HG03159 (cell line): ENCODE measurements at regions not wholly inside any gene's neighbourhood (a gene's known extent, or its start where the extent isn't known, plus 50 kb on each side); places are given as distances from the start of the nearest gene placed in this dataset.
"Not testable (repeated sequence)": the region's sequence is repeated elsewhere in the genome, so short reads cannot be mapped to it uniquely, and the experiment has no call there.

Experiments
- ATAC-seq: cut with Tn5 transposase; IDR thresholded peaks from one replicate; pipeline ENCODE4 v1.9.1; 2021; ENCODE audit warnings: mild to moderate bottlenecking, moderate library complexity; ENCODE audit not compliant: unreplicated experiment

GRCh38 chr6:4359108-4359730 is 223.8 kb upstream of the ECI2 start:
- no peak for ATAC-seq

GRCh38 chr6:4358414-4359107 is 223.2 kb upstream of the ECI2 start:
- ATAC-seq = no peak

- ATAC-seq = not testable (repeated sequence)
Measured at GRCh38 chr6:4357660-4358152, 222.3 kb upstream of the ECI2 start.

DNA sequence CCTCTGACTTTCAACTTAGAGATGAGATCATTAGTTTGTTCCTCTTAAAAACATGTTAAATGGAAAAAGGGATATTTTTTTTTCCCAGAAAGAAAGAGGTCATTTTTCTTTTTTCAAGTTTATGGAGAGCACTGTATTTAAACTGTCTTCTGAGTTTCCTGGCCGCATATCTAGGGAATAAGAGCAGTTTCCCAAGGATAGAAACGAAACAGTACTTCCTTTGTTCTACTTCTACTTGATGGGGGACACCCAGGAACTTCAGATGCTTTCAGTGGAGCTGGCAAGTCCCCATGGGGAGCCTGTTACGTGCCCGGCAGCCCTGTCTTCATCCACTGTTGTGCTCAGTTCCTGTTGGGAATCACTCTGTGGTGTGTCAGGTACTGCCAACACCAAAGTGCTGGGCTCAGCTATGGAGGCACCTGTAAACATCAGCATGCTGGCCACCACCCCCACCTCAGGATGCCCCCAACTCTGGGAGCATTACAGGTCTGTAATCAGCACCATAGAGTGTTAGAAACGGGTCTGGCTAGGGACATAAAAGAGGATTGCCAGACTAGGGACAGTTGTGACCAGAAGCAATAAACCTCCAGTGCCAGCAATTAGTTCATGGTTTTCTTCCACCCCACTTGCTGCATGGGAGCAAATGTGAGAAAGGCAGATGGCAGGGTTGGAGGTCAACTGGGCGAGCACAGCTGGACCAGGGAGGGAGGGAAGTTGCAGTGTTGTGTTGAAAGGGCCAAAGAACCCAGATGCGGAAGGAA is 221.7 kb upstream of the ECI2 start:
- no peak for ATAC-seq

- no peak for ATAC-seq
Measured at GRCh38 chr6:4355241-4355640, 219.9 kb upstream of the ECI2 start.

- no peak for ATAC-seq
Measured at GRCh38 chr6:4354181-4354580, 218.8 kb upstream of the ECI2 start.

DNA sequence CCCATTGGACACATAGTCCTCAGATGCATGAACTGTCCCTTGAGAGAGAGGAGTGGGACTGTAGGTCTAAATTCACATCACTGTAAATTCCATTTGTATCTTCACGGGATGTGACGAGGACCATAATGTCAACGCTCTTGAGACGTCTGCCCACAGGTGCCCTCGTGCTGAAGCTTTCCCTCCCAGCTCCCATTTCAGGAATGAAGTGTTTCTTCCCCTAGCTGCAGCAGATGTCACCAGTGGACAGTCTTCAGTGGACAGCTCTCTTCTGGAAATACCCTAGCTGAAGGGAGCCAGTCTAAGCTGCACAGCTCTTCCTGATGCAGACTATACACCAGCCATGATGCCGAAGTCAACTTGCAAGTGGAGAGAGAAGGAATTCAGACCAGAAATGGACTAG is 217.4 kb upstream of the ECI2 start:
- no peak for ATAC-seq

- no peak for ATAC-seq
Measured at GRCh38 chr6:4352322-4352669, 216.9 kb upstream of the ECI2 start.

DNA sequence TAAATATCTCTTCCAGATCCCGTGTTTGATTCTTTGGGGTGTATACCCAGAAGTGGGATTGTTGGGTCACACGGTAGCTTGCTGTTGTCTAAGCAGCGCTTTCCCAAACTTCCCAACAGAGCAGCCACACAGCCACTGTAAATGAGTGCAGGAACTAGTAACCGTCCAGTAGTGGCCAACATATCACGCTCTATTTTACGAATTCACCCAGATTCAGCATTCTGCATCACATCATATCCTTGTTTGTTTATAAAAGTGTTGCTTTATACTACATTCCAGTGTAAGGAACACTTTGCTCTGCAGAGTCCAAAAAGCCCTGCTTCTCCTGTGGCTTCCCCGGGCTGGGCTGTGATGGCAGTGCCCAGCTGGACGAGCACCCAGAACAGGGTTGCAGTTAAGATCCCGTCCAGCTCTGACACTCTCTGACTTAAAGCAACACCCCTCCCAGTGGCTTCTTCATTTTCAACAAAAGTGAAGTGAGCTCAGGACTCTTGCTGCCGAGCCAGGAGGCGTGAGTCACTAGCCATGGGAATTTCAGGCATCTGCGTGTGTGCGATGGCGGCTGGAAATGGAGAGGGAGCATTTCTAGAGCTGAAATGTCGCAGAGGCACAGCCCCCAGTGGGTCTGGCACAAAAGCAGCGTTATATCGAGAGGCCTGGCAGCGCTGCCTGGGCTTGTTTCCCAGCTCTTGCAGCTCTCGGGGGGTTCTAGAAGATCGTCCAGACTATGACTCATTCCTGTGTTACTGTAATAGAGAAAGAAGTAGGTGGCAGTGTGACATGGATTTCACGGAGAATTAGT is 216.3 kb upstream of the ECI2 start:
- ATAC-seq = no peak

DNA sequence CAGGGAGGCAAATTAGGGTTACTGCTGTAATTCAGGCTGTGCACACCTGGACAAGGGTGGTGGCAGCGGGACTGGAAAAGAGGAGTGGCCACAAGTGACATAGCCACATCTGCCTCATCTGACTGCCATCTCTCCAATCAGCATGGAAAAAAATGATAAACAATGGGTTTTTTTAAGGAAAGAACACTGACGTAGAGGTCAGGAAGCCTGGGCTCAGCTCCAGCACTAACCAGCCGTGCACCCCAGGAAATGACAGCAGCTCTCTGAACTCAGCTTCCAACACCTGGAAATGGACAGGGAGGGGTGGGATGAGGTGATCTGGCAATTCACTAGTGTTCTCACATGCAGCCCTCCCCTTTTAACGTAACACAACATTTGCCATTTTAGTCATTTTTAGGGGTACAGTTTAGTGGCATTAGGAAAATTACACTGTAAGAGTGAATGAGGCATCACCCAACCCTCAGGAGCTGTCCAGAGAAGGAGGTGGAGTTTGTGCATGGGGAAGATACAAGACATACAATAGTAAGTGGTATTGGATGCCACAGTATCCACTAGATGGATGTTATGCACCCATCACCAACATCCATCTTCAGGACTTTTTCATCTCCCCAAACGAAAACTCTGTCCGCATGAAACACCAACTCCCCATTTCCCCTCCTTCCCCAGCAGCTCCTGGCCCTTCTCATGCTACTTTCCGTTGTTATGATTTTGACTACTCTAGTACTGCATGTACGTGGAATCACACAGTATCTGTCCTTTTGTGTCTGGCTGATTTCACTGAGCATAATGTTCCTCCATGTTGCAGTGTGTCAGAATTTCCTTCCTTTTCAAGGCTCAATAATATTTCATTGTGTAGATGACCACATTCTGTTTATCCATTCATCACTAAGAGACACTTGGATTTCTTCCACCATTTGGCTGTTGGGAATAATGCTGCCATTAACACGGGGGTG is 215.5 kb upstream of the ECI2 start:
- no peak for ATAC-seq

DNA sequence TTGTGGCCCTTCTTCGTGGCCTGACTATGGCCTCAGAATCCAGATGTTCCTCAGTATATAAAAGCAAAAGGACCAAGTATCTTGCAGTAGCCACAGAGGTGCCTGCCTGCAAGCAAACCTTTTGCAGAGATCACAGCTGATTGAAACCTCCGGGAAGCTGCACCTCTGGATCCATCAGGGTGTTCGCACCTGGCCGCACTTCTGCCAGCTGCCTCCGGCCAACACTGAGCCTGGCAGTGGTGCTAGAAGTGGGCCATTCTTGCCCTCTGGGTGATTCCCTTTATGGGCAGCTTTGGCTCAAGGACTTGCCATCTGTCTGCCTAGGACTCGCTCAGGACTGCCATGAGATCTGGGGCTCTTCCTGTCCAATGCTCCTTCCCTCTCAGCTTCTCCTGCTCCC is 214.6 kb upstream of the ECI2 start:
- no peak for ATAC-seq

GRCh38 chr6:4349323-4349722 is 213.9 kb upstream of the ECI2 start:
- ATAC-seq = no peak

DNA sequence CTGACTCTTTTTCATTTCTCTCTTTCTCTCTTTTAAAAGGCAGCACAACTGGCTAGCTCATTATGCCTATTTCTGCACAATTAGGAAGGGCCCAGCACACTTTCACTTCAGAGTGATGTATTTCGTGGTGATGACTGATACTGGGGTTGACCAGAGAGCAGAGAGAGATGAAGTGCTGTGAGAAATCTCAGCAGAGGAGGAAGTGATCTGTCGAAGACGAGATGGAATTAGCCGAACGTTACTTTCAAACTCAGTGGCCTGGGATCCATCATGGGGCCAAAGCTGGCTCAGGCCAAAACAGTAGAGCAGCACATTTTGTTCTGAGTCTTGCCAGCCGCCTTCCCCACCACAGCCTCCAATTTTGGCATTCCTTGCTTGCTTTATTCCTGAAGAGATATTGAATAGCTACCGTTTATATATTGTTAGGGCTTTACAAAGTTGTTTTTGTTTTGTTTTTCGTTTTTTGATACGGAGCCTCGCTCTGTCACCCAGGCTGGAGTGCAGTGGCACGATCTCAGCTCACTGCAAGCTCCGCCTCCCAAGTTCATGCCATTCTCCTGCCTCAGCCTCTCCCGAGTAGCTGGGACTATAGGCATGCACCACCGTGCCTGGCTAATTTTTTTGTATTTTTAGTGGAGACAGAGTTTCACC is 213.2 kb upstream of the ECI2 start:
- ATAC-seq = no peak

DNA sequence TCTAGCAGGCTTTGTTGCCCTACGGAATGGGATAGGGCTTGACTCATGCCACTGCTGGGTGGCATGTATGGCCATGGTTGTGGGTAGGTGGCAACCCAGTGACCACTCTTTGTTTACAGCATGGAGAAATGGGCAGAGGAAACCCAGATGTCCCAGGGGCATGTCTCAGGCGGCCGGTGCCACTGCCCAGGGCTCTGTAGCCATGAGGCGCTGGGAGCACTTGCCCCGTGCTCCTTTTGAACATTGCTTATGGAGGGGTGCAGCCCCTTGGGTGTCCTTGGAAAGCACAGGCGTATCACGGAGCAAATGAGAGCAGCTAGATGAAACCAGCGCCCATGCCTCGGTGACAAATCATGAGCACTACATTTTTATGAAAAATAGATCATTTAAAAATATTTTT is 212.5 kb upstream of the ECI2 start:
- no peak for ATAC-seq

DNA sequence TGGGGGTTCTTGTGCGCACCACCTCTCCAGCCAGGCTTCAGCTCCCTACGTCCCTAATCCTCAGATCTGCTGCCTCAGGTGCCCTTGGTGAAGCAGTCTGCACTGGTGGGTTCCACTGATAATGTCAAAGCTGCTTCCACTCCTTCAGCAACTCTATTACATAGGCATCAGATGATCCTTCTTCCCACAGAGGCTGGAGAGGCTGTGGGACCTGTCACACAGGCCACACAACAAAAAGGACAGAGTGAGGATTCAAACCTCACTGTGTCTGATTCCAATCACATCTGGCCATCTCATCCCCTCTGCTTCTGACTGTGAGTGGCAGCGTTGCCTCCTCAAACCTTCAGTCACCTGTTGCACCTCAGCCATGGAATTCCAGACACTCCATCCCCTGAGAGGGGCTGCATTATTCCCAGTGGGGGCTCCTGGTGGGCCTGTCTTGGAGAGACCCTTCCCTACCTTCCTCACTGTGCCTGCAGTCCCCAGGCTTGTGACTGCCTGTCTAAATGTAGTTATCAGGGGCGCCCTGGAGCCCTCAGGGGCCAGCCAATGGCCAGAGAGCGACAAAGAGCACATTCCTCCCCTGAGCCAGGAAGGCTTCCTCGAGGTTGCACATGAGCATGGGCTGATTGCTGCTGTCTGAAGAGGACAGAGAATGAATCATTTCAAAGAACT is 211.4 kb upstream of the ECI2 start:
- no peak for ATAC-seq

GRCh38 chr6:4345543-4345942 is 210.2 kb upstream of the ECI2 start:
- no peak for ATAC-seq

GRCh38 chr6:4344317-4344899 is 209.0 kb upstream of the ECI2 start:
- no peak for ATAC-seq

GRCh38 chr6:4342407-4343137 is 207.2 kb upstream of the ECI2 start:
- ATAC-seq = no peak
